Activated CD8-positive, alpha-beta memory T cell treated with anti-CD3 and anti-CD28 coated beads for 24 hours (primary cell): ENCODE measurements at regions not wholly inside any gene's neighbourhood (a gene's known extent, or its start where the extent isn't known, plus 50 kb on each side); places are given as distances from the start of the nearest gene placed in this dataset.
"Not testable (repeated sequence)": the region's sequence is repeated elsewhere in the genome, so short reads cannot be mapped to it uniquely, and the experiment has no call there.

Source experiments
- DNase-seq: peaks from one replicate; pipeline ENCODE4 v3.0.0-alpha.2; 2020

DNA sequence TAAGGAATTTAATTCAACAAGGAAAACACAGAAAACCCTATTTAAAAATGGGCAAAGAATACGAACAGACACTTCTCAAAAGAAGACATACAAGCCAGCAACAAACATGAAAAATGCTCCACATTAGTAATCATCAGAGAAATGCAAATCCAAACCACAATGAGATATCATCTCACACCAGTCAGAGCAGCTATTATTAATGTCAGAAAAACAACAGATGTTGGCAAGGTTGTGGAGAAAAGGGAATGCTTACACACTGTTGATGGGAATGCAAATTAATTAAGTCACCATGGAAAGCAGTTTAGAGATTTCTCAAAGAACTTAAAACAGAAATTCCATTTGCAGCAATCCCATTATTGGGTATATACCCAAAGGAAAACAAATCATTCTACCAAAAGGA, 55.2 kb downstream of the GCC1 start:
- DNase-seq: no peak

DNA sequence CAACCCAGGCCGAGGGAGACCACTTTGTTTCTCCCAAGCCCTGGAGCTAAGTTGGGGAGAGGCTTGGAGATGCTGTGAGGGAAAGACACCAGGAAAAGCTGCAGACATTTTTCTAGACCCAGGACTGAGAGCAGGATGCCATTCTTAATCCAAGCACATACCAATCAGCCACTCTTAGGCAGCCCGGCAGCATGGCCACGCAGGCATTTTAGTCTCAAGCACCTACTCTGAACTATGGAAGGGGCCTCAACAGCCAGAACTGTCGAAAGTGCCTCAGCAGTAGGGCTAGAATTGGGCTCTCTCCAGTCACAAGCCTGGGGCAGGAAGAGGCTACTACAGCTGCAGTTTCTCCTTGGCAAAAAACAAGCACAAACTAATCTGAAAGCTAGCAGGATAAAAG, 57.8 kb downstream of the GCC1 start:
- no peak for DNase-seq

DNA sequence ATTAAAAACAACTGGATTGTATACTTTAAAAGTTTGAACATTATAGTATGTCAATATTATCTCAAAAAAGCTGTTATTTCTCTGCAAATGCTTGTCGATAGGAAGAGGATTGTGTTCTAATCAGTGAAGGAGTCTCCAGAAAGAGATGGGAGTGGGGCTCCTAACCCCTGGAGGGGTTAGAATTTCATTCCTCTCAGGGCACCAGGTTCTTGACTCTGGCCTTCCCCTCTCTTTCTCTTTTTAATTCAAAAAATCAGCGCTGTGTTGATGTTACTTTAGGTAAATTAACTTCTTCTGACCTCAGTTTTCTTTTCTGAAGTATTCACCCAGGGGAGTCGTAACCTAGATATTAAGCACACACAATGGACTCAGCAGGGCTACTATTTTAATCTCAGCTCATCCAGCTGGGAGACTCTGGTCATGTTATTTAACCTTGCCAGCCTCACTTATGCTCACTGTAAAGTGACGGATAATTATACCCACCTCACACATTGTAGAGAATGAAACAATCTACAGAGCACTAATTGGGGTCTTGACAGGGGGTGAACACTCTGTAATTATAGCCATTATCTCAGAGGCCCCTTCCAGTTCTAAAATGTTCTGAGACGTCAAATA, 59.4 kb downstream of the GCC1 start:
- DNase-seq: no peak

- DNase-seq: no peak
Measured at GRCh38 chr7:127516320-127516719, 69.1 kb downstream of the GCC1 start.

GRCh38 chr7:127514499-127514898, 70.9 kb downstream of the GCC1 start:
- no peak for DNase-seq

DNA sequence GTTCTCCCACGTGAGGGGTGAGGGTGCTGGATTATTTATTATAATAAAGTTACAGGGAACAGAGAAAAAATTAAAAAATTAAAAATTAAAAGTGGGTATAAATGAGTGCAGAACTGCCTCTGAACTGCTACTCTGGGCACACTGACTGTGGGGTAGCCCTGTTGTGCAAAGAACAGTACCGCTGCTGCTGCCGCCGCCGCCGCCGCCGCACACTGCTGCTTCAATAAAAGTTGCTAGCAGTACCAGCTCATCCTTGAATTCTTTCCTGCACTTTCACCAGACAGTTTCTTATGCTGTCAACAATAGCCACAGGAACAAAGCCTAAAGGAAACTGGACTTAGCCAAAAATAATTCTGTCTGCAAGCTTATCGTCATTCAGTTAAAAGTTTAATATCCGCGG, 72.1 kb downstream of the GCC1 start:
- DNase-seq: no peak

DNA sequence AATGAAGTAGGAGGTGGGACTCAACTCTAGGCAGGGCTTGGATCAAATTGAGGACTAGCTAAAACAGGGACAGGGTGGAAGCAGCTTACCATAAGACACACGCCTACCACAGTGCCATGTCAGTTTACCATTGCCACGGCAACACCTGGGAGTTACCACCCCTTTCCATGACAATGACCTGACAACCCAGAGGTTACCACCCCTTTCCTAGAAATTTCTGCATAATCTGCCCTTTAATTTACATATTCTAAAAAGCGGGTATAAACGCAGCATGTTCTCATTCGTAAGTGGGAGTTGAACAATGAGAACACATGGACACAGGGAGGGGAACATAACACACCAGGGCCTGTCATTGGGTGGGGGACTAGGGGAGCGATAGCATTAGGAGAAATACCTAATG, 72.7 kb downstream of the GCC1 start:
- DNase-seq: no peak

DNA sequence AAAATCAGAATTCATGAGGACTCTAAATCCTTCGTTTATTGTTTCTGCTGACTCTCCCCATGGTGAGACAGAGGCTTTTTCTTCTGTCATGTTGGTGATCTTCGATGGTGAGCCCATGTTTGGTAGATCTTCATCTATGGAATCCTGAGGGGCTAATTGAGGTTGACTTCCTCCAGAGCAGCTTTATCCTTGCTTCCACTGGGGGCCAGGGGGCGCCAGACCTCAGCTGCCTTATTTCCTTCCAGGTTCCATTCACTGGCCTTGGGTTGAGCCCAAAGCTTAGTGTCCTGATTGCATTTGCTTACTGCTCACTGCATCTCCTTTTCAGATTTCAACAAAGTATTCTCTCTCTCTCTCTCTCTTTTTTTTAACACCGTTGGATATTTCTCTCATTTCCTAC, 80.7 kb downstream of the GCC1 start:
- DNase-seq: peak; percentile 60

- no peak for DNase-seq
Measured at GRCh38 chr7:127501817-127502216, 83.6 kb downstream of the GCC1 start.

GRCh38 chr7:127487381-127487780, 94.9 kb upstream of the ZNF800 start:
- no peak for DNase-seq

DNA sequence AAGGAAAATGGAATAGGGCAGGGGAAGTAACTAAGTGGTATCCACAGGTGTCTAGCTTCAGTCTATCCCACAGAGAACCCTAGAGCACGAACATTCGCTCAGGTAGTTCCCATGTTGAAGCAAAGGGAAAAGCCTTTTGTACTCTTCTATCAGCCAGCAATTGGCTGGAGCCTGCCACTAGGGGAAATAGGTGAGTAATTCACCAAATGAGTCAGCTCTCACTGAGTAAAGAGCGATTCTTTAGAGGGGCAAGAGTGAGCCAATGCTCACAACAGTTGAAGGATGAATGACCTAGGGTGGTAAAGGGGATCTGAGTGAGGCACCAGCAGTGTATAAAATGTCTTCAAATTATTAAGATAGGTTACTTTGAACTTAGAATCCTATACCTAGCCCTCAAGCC, 94.1 kb upstream of the ZNF800 start:
- DNase-seq: no peak

DNA sequence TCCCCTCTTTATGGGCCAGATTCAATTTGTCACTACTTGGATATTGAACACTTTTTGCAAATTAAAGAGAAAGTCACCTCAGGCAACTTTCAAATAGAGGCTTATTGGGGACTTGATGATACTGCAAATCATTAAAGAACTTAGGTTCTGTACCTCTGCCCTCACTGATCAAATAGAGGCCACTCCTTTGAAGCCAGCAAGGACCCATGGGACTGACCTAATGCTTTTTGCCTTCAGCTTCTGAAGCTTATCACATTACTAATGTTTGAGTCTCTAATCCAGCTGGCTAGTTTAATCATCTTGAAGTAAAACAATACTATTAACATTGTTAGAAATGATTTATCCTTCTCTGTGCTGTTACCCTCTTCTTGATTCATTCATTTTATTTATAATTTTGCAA, 93.0 kb upstream of the ZNF800 start:
- no peak for DNase-seq

DNA sequence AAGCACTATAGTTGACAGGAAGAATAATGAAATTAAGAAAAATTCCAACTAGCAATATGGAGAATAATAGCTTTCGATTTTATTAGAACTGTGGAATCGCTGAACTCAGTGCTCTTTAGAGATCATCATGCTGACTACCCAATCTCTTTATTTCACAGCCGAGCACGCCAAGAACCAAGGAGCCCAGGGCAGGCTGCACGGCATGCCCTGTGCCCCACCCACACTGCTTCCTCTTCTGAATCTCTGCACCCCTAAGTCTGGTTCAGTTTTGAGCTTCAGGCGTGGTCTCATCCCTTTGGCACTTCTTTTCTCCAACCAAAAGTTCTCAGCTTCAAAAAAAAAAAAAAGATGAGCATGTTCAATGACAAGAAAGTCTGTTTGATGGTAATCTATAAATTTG, 92.4 kb upstream of the ZNF800 start:
- DNase-seq: no peak

DNA sequence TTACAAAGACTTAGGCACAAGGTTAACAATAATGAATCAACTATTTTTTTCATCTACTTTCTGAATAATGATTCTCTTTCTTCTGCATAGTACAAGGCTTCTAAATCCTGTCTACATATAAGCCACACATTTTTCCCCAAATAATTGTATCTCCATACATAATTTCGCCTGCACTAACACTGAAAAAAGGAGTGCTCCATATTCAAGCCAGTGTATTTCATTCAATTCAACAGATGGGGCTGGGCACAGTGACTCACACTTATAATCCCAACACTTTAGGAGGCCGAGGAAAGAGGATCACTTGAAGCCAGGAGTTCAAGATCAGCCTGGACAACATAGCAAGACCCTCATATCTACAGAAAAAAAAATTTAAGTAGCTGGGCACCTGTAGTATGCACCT, 86.0 kb upstream of the ZNF800 start:
- no peak for DNase-seq

DNA sequence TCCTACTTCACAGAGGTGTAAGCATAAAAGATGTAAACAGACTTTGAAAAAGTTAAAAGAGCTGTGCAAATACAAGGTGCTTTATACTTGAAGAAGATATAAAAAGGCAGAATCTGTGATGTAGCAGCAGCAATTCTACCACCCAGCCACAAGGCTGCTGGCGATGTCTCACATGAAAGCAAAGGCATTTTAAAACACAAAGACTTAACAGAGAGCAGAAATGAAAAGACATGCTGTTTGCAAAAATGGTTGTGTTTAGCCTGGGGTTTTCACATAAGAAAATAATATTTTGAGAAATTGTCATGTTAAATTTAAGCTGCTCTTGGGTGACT, 85.5 kb upstream of the ZNF800 start:
- no peak for DNase-seq

DNA sequence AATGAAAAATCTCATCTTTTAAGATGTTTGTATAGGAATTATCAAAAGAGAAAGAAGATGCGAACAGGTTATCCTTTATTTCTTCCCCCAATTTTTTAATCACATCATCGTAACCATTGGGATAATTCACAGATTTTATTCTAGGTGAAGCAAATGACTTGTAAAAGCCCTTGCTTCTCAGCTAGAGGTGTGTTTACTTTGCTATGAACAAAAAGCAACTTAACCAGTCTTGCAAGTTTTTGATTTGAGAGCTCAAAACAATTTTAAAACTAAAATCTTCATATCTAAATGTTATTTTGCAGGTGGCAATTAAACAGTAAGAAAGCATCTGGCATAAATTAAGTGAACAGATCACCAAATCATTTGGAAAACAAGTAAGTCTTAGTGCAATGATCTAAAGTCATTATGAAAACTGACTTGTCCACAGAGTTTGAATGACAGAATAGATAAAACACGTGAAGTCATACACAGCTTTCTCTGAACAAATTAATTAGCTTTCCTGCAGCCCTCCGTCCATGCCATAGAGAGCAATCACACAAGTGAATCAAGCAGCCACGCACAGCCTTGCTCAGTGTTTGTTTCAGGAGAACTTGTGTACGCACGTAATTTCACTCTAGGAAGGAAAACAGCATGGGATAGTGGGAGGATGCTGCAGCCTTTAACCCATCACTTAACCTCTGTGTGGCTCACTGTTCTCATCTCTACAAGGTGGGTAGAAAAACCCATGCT, 85.0 kb upstream of the ZNF800 start:
- no peak for DNase-seq

DNA sequence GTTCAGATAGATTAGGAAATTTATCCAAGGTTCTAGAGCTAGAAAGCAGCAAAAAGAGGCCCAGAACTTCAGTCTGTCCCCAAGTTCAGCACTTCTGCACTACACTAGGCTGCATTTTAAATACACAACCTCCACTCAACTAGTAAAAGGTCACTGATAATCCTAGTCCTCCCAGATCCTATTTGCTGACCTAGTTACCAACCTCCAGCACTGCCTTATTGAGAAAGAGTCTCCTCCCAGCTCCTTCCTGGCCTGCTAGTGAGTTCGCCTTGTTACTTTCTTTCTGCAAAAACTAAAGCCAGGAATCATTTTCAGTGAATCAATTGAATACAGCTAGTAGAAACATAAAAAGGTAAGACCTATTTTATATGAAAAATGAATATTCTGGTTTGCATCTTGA, 84.1 kb upstream of the ZNF800 start:
- DNase-seq: no peak

GRCh38 chr7:127474457-127474856, 81.9 kb upstream of the ZNF800 start:
- no peak for DNase-seq

- DNase-seq: no peak
Measured at GRCh38 chr7:127473409-127473808, 80.9 kb upstream of the ZNF800 start.

- DNase-seq: no peak
Measured at GRCh38 chr7:127460077-127460476, 67.6 kb upstream of the ZNF800 start.

- DNase-seq: not testable (repeated sequence)
Measured at GRCh38 chr7:127451258-127451657, 58.8 kb upstream of the ZNF800 start.

- DNase-seq: no peak
Measured at GRCh38 chr7:127448566-127448965, 56.1 kb upstream of the ZNF800 start.

- peak; percentile 70 for DNase-seq
Measured at GRCh38 chr7:127447326-127447945, 54.9 kb upstream of the ZNF800 start.

DNA sequence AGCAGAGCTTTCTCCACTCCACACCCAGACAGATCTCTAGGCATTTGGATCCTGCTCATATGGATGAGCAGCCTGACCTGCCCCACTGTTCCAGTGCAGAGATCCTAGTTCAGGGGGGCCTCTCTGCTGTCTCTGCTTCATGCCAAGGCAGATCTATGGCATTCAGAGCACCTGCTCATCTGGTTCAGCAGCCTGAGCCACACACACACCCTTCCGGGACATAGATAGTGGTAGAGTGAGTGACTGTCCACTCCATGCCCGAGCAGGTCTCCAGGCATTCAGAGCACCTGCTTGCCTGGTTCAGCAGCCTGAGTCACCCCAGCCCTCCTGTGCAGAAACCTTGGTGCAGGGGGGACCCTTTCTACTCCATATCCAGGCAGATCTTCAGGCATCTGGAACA, 54.3 kb upstream of the ZNF800 start:
- DNase-seq: no peak
